COLO829 (cell line): ENCODE measurements at regions not wholly inside any gene's neighbourhood (a gene's known extent, or its start where the extent isn't known, plus 50 kb on each side); places are given as distances from the start of the nearest gene placed in this dataset.
"Not testable (repeated sequence)": the region's sequence is repeated elsewhere in the genome, so short reads cannot be mapped to it uniquely, and the experiment has no call there.

ENCODE experiments used
- DNase-seq: peaks from one replicate; pipeline ENCODE4 v3.0.0; 2012; ENCODE audit warnings: low spot score

GRCh38 chr18:75745147-75745546, 317.6 kb upstream of the SMIM21 start:
- DNase-seq = no peak

- DNase-seq = no peak
Observed at GRCh38 chr18:75742516-75742915, 315.0 kb upstream of the SMIM21 start.

GRCh38 chr18:75739682-75740081, 312.2 kb upstream of the SMIM21 start:
- DNase-seq = no peak

- DNase-seq = no peak
Observed at GRCh38 chr18:75735291-75735690, 307.8 kb upstream of the SMIM21 start.

- DNase-seq = no peak
Observed at GRCh38 chr18:75730249-75730648, 302.7 kb upstream of the SMIM21 start.

- no peak for DNase-seq
Observed at GRCh38 chr18:75728621-75729020, 301.1 kb upstream of the SMIM21 start.

- peak; percentile 12 for DNase-seq
Observed at GRCh38 chr18:75727456-75727855, 300.0 kb upstream of the SMIM21 start.

GRCh38 chr18:75723521-75724340, 296.2 kb upstream of the SMIM21 start:
- DNase-seq = no peak

GRCh38 chr18:75714766-75715165, 287.3 kb upstream of the SMIM21 start:
- no peak for DNase-seq

GRCh38 chr18:75712124-75712867, 284.8 kb upstream of the SMIM21 start:
- DNase-seq = not testable (repeated sequence)

GRCh38 chr18:75700561-75700960, 273.1 kb upstream of the SMIM21 start:
- no peak for DNase-seq

- DNase-seq = peak; percentile 1
Observed at GRCh38 chr18:75698861-75699260, 271.4 kb upstream of the SMIM21 start.

- no peak for DNase-seq
Observed at GRCh38 chr18:75697493-75697892, 270.0 kb upstream of the SMIM21 start.

GRCh38 chr18:75696391-75696790, 268.9 kb upstream of the SMIM21 start:
- DNase-seq = no peak

- DNase-seq = no peak
Observed at GRCh38 chr18:75694292-75694691, 266.8 kb upstream of the SMIM21 start.

- no peak for DNase-seq
Observed at GRCh38 chr18:75691483-75691882, 264.0 kb upstream of the SMIM21 start.

- DNase-seq = not testable (repeated sequence)
Observed at GRCh38 chr18:75690283-75690682, 262.8 kb upstream of the SMIM21 start.

- DNase-seq = no peak
Observed at GRCh38 chr18:75687626-75688025, 260.1 kb upstream of the SMIM21 start.

- no peak for DNase-seq
Observed at GRCh38 chr18:75683426-75683825, 255.9 kb upstream of the SMIM21 start.

- DNase-seq = no peak
Observed at GRCh38 chr18:75681538-75682115, 254.1 kb upstream of the SMIM21 start.

GRCh38 chr18:75679331-75679730, 251.8 kb upstream of the SMIM21 start:
- no peak for DNase-seq

GRCh38 chr18:75678627-75679026, 251.1 kb upstream of the SMIM21 start:
- no peak for DNase-seq
